Neuronal stem cell (in vitro differentiated cells): ENCODE measurements at regions not wholly inside any gene's neighbourhood (a gene's known extent, or its start where the extent isn't known, plus 50 kb on each side); places are given as distances from the start of the nearest gene placed in this dataset.

ENCODE experiments used
- DNase-seq: peaks from one replicate; pipeline ENCODE4 v3.0.0-alpha.2; 2013; ENCODE audit warnings: low spot score
- H2AFZ ChIP-seq: one replicate; pipeline ENCODE4 v1.6.1; 2013; ENCODE audit warnings: mild to moderate bottlenecking, low read length, inconsistent platforms
- H2AK5ac ChIP-seq: 2 replicates; pipeline ENCODE4 v1.6.1; 2013; ENCODE audit warnings: low read depth, mild to moderate bottlenecking, inconsistent platforms, low read length, moderate library complexity, mixed read lengths
- H2BK120ac ChIP-seq: 2 replicates; pipeline ENCODE4 v1.6.1; 2013; ENCODE audit warnings: low read depth, mild to moderate bottlenecking, inconsistent platforms, low read length, moderate library complexity, mixed read lengths
- H2BK12ac ChIP-seq: one replicate; pipeline ENCODE4 v1.6.1; 2013; ENCODE audit warnings: low read length, inconsistent platforms
- H2BK15ac ChIP-seq: 2 replicates; pipeline ENCODE4 v1.6.1; 2013; ENCODE audit warnings: mild to moderate bottlenecking, low read length, inconsistent platforms, mixed read lengths
- H2BK5ac ChIP-seq: one replicate; pipeline ENCODE4 v1.6.1; 2013; ENCODE audit warnings: inconsistent platforms, mild to moderate bottlenecking, low read length, moderate library complexity
- H3K14ac ChIP-seq: one replicate; pipeline ENCODE4 v1.6.1; 2013; ENCODE audit warnings: low read length, inconsistent platforms
- H3K18ac ChIP-seq: 2 replicates; pipeline ENCODE4 v1.6.1; 2013; ENCODE audit warnings: low read length, inconsistent platforms
- H3K23ac ChIP-seq: 2 replicates; pipeline ENCODE4 v1.6.1; 2013; ENCODE audit warnings: low read depth, mild to moderate bottlenecking, mixed read lengths, low read length, inconsistent platforms; ENCODE audit not compliant: poor library complexity
- H3K27ac ChIP-seq: replicated peaks from 3 replicates; pipeline ENCODE4 v1.5.1; 2013; ENCODE audit warnings: low read length, inconsistent platforms
- H3K27me3 ChIP-seq, 3 experiments: 2 replicates each; pipeline ENCODE4 v1.6.1; 2013; ENCODE audit warnings: low read length in 3 of 3, mild to moderate bottlenecking in 2 of 3, inconsistent platforms in 1 of 3, low read depth in 1 of 3, mixed read lengths in 1 of 3, moderate library complexity in 1 of 3; ENCODE audit not compliant: control insufficient read depth in 3 of 3, insufficient read depth in 3 of 3
- H3K36me3 ChIP-seq, 2 donors: replicated peaks in 1 of 2; 2 replicates each; pipeline ENCODE4 v1.6.1; 2013; ENCODE audit warnings: low read length in 2 of 2; ENCODE audit not compliant: control insufficient read depth in 2 of 2, insufficient read depth in 2 of 2
- H3K4ac ChIP-seq: 2 replicates; pipeline ENCODE4 v1.6.1; 2013; ENCODE audit warnings: inconsistent platforms, mild to moderate bottlenecking, low read length, moderate library complexity
- H3K4me1 ChIP-seq, 2 donors: 1 replicate in 1 of 2; 2 replicates in 1 of 2; pipeline ENCODE4 v1.6.1; 2013; ENCODE audit warnings: low read length in 2 of 2, low read depth in 1 of 2; ENCODE audit not compliant: control insufficient read depth in 2 of 2, insufficient read depth in 1 of 2
- H3K4me2 ChIP-seq: one replicate; pipeline ENCODE4 v1.6.1; 2013; ENCODE audit warnings: mild to moderate bottlenecking, low read length, inconsistent platforms; ENCODE audit not compliant: insufficient read depth, poor library complexity, severe bottlenecking
- H3K4me3 ChIP-seq, 2 donors: 2 replicates each; pipeline ENCODE4 v1.5.1; 2013; ENCODE audit warnings: low read length in 2 of 2, mild to moderate bottlenecking in 2 of 2, inconsistent platforms in 1 of 2, moderate library complexity in 1 of 2
- H3K79me1 ChIP-seq: one replicate; pipeline ENCODE4 v1.6.1; 2013; ENCODE audit warnings: low read depth, mild to moderate bottlenecking, inconsistent platforms, low read length, moderate library complexity
- H3K9ac ChIP-seq: one replicate; pipeline ENCODE4 v1.6.1; 2013; ENCODE audit warnings: mild to moderate bottlenecking, low read depth, low read length, inconsistent platforms; ENCODE audit not compliant: poor library complexity
- H3K9me3 ChIP-seq, 2 donors: replicated peaks in 1 of 2; 2 replicates each; pipeline versions ENCODE3 to v1.6.1; 2013; ENCODE audit warnings: low read length in 2 of 2, mild to moderate bottlenecking in 2 of 2, inconsistent platforms in 1 of 2, low read depth in 1 of 2, mixed read lengths in 1 of 2, moderate library complexity in 1 of 2; ENCODE audit not compliant: control insufficient read depth in 2 of 2, insufficient read depth in 1 of 2
- H4K8ac ChIP-seq: one replicate; pipeline ENCODE4 v1.6.1; 2013; ENCODE audit warnings: low read depth, mild to moderate bottlenecking, inconsistent platforms, low read length, moderate library complexity
- H4K91ac ChIP-seq: one replicate; pipeline ENCODE4 v1.6.1; 2013; ENCODE audit warnings: low read length, low read depth, mild to moderate bottlenecking, inconsistent platforms; ENCODE audit not compliant: poor library complexity
- WGBS, 2 donors: extraction: QIAGEN DNeasy Blood & Tissue Kit; methylation state at CpG; one replicate each; pipeline ENCODE4 v1.1.7; 2013; ENCODE audit warnings: missing lambda C conversion rate in 2 of 2, mixed read lengths in 1 of 2; ENCODE audit not compliant: insufficient read length in 2 of 2, insufficient replicate concordance in 1 of 2; ENCODE audit errors: extremely low coverage in 2 of 2; 5-methylcytosine and 5-hydroxymethylcytosine counted together

DNA sequence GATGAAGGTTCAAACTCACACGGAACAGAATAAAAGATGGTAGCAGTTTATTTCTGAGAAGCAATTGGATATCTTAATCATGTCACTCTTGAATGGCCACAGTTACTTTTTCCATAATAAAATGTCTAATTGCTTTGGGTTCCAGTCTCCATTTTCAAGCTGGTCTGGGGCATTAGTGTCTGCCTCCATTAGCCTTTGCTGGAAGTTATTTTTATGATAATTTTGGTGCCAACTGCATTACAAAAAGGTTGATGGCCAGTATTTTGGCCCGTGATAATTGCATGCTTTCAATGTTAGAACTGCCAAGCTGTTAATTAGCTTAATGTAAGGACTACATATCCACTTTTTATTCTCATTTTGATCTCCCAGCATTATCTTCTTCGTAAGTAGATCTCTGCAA is 165.9 kb downstream of the SMC2 start:
- H3K23ac ChIP-seq: no peak overlapping the region
- H3K9ac ChIP-seq: no peak overlapping the region
- no peaks in the 10 kb centered on the region for H3K27me3 ChIP-seq
- DNase-seq: no peak
- H3K4me1 ChIP-seq: no peaks in the 10 kb centered on the region
- no CpG with 5 or more reads among the region's 3 CpGs for WGBS, 2 donors
- H3K4me2 ChIP-seq: no peak overlapping the region
- no peak overlapping the region for H4K91ac ChIP-seq
- no peaks in the 10 kb centered on the region for H3K79me1 ChIP-seq
- H2AFZ ChIP-seq: no peak overlapping the region
- no peak overlapping the region for H2BK12ac ChIP-seq
- no peak overlapping the region for H2AK5ac ChIP-seq
- H3K4ac ChIP-seq: no peak overlapping the region
- H3K4me3 ChIP-seq: no peak overlapping the region
- no peak overlapping the region for H3K14ac ChIP-seq
- H2BK5ac ChIP-seq: no peak overlapping the region
- peaks cover 0 to 3% of the 10 kb centered on the region in 2 donors for H3K9me3 ChIP-seq
- no peak overlapping the region for H2BK120ac ChIP-seq
- no peak overlapping the region for H3K18ac ChIP-seq
- no peak overlapping the region for H2BK15ac ChIP-seq
- H4K8ac ChIP-seq: no peak overlapping the region
- H3K27ac ChIP-seq: no peak overlapping the region
- no peaks in the 10 kb centered on the region for H3K36me3 ChIP-seq

GRCh38 chr9:104263942-104264341 is 169.8 kb downstream of the SMC2 start:
- Histone ChIP-seq H3K36me3 (no peaks in the 10 kb centered on the region), H3K27me3 (no peaks in the 10 kb centered on the region), H4K8ac (no peak overlapping the region), H2BK12ac (no peak overlapping the region), H2BK15ac (no peak overlapping the region), H4K91ac (no peak overlapping the region), H3K18ac (no peak overlapping the region), H2BK5ac (no peak overlapping the region), H3K4me1 (no peaks in the 10 kb centered on the region), H3K4ac (no peak overlapping the region), H3K23ac (no peak overlapping the region), H3K4me2 (no peak overlapping the region), H2AFZ (no peak overlapping the region), H3K9me3 (no peaks in the 10 kb centered on the region), H3K4me3 (no peak overlapping the region), H2AK5ac (no peak overlapping the region), H3K14ac (no peak overlapping the region), H3K79me1 (no peaks in the 10 kb centered on the region), H3K9ac (no peak overlapping the region), H2BK120ac (no peak overlapping the region), H3K27ac (no peak overlapping the region)
- no peak for DNase-seq
- no CpG with 5 or more reads among the region's 2 CpGs for WGBS, 2 donors

DNA sequence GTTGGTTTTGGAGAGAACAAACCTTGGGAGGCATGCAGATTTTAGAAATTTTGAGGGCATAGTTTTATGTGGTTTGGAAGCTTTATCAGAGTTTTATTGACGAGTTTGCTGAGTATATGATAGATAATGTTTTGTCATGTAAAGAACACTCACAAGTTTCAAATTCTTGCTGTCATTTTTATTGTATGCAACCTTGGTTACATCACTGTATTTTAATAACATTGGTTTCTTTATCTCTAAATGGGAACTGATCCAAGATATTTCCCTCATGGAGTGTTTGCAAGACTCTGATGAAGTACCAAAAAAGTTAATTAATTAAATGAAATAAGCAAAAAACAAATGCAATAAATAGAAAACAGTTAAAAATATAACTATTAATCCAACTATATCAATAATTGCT is 170.3 kb downstream of the SMC2 start:
- H2AK5ac ChIP-seq: no peak overlapping the region
- H3K27me3 ChIP-seq: no peaks in the 10 kb centered on the region
- H3K18ac ChIP-seq: no peak overlapping the region
- no peaks in the 10 kb centered on the region for H3K36me3 ChIP-seq
- no CpG with 5 or more reads among the region's 1 CpG for WGBS, 2 donors
- H2AFZ ChIP-seq: no peak overlapping the region
- no peak for DNase-seq
- no peak overlapping the region for H3K4ac ChIP-seq
- H3K4me1 ChIP-seq: no peaks in the 10 kb centered on the region
- no peak overlapping the region for H4K8ac ChIP-seq
- no peaks in the 10 kb centered on the region for H3K9me3 ChIP-seq
- no peak overlapping the region for H3K9ac ChIP-seq
- no peak overlapping the region for H3K4me3 ChIP-seq
- H3K23ac ChIP-seq: no peak overlapping the region
- H3K14ac ChIP-seq: no peak overlapping the region
- H2BK5ac ChIP-seq: no peak overlapping the region
- no peak overlapping the region for H4K91ac ChIP-seq
- H2BK15ac ChIP-seq: no peak overlapping the region
- no peak overlapping the region for H2BK120ac ChIP-seq
- H3K27ac ChIP-seq: no peak overlapping the region
- no peak overlapping the region for H3K4me2 ChIP-seq
- H3K79me1 ChIP-seq: no peaks in the 10 kb centered on the region
- no peak overlapping the region for H2BK12ac ChIP-seq

- H3K27ac ChIP-seq: no peak overlapping the region
Observed at GRCh38 chr9:104269374-104269773, 175.3 kb downstream of the SMC2 start.

More at GRCh38 chr9:104269374-104269773, 175.3 kb downstream of the SMC2 start:
- H2AFZ ChIP-seq: no peak overlapping the region
- no peak overlapping the region for H4K8ac ChIP-seq
- no peaks in the 10 kb centered on the region for H3K9me3 ChIP-seq
- H2BK12ac ChIP-seq: no peak overlapping the region
- no peak overlapping the region for H3K18ac ChIP-seq
- no peak overlapping the region for H2BK120ac ChIP-seq
- H3K4ac ChIP-seq: no peak overlapping the region
- no peaks in the 10 kb centered on the region for H3K36me3 ChIP-seq
- DNase-seq: no peak
- no peak overlapping the region for H3K14ac ChIP-seq
- H3K9ac ChIP-seq: no peak overlapping the region
- H3K27me3 ChIP-seq: no peaks in the 10 kb centered on the region
- no peak overlapping the region for H4K91ac ChIP-seq
- no peak overlapping the region for H3K4me3 ChIP-seq
- H2AK5ac ChIP-seq: no peak overlapping the region
- H2BK15ac ChIP-seq: no peak overlapping the region
- no peak overlapping the region for H2BK5ac ChIP-seq
- H3K23ac ChIP-seq: no peak overlapping the region
- no peaks in the 10 kb centered on the region for H3K4me1 ChIP-seq
- H3K79me1 ChIP-seq: no peaks in the 10 kb centered on the region
- no peak overlapping the region for H3K4me2 ChIP-seq
